NCI-H2107 (cell line): ENCODE measurements at regions not wholly inside any gene's neighbourhood (a gene's known extent, or its start where the extent isn't known, plus 50 kb on each side); places are given as distances from the start of the nearest gene placed in this dataset.
"Not testable (repeated sequence)": the region's sequence is repeated elsewhere in the genome, so short reads cannot be mapped to it uniquely, and the experiment has no call there.

Source experiments
- DNase-seq: peaks from one replicate; lab custom pipeline; 2025; lab: John Stamatoyannopoulos, UW

DNA sequence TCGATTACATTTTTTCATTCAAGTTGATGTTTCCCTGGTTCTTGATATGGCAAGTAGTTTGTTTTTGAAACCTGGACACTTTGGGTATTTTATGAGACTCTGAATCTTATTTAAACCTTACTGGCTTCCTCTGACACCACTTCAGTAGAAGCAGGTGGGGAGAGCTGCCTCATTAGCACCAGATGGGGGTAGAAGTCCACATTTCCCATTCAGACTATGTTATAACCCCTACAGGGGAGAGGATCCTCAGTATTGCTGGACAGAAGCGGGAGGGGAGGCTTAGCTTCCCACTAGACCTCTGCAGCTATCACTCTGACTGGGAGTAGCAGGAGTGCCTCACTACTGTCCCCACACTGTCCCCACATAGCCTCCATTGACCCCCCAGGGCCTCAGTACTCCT lies 145.3 kb upstream of the SLC35G4 start:
- DNase-seq: no peak

DNA sequence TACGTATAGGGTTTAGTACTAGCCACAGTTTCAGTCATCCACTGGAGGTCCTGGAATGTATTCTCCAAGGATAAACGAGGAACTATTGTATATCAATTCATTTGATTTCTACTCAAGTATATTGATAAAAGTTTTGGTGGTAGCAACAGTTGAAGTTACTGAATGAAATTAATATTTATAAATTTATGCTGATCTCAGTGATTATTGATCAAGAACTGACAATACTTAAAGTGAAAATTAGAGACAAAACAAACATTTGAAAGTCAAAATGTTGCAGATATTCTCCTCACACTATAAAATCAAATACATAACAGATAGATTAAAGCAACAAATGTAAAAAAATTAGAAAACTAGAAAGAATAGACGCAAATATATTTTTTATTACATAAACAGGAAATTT lies 150.9 kb upstream of the SLC35G4 start:
- no peak for DNase-seq

DNA sequence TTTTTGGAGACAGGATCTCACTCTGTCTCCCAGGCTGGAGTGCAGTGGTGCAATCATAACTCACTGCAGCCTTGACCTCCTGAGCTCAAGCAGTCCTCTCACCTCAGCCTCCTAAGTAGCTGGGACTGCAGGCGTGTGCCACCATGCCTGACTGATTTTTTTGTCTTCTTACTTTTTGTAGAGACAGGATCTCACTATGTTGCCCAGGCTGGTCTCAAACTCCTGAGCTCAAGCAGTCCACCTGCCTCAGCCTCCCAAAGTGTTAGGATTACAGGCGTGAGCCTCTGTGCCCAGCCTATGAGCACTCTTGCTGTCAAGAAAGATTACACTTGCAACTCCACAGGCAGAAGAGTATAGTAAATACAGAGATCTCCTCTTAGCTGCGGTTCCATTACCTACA lies 151.5 kb upstream of the SLC35G4 start:
- not testable (repeated sequence) for DNase-seq

DNA sequence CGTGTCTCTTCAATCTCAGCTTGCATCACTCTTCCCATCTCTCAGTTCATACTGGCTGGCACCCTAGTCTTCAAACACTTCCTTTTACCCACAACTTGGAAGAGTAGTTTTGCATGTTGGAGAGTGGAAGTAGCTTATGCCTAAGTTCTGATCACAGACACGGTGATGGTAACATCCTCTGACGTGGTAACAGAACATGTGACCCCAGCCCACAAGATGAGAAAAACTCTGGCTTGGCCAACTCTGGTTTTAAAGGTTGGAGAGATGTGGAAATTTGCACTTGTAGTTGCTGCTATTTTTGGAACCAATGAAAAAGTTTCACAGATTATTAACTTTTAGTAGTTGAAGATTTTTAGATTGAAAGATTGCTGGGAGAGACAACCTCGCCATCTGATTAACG lies 155.4 kb upstream of the SLC35G4 start:
- DNase-seq: no peak

DNA sequence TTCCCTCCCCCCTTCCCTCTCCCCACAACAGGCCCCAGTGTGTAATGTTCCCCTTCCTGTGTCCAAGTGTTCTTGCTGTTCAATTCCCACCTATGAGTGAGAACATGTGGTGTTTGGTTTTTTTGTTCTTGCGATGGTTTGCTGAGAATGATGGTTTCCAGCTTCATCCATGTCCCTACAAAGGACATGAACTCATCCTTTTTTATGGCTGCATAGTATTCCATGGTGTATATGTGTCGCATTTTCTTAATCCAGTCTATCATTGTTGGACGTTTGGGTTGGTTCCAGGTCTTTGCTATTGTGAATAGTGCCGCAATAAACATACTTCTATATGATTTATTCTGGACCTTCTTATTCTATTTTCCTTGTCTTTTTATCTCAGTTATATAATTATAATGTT lies 165.2 kb upstream of the SLC35G4 start:
- DNase-seq: not testable (repeated sequence)

DNA sequence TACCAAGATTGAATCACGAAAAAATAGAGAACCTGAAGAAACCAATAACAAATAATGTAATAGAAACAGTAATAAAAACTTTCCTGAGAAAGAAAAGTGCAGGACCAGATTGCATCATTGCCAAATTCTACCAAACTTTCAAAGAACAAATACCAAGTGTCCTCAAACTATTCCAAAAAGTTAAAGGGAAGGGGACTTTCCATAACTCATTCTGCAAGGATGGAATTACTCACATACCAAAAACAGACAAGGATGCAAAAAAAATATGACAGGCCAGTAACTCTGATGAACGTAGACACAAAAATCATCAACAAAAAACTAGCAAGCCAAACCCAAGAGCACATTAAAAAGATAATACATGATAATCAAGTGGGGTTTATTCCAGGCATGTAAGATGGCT lies 172.3 kb upstream of the SLC35G4 start:
- DNase-seq: no peak

DNA sequence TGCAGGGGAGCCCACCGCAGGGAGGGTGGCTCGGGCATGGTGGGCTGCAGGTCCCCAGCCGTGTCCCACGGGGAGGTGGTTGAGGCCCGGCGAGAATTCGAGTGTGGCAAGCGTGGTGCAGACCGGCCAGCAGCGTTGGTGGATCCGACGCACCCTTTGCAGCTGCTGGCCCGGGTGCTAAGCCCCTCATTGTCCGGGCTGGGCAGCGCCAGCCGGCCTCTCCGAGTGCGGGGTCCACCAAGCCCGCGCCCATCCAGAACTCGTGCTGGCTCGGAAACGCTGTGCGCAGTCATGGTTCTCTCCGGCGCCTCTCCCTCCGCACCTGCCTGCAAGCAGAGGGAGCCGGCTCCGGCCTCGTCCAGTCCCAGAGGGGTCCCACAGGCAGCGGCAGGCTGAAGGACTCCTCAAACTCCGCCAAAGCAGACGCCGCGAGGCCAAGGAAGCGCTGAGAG lies 177.0 kb upstream of the SLC35G4 start:
- DNase-seq: no peak

DNA sequence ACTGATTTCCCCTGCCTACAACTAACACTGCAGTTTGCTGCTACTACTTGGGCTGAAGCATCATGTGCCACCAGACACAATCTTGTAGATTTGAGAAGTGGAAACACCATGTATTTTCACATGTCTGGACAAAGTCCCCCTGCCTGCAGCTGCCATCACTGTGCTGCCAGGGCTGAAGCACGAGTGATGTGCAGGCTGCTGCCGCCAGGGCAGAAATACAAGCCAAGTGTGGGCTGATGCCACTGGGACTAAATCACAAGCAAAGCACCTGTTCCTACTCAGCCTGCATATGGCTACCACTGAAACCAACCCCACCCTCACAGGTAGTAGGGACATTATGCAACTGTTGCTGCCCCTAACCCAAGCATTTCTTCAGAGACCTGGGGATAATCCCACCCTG lies 179.5 kb upstream of the SLC35G4 start:
- no peak for DNase-seq

DNA sequence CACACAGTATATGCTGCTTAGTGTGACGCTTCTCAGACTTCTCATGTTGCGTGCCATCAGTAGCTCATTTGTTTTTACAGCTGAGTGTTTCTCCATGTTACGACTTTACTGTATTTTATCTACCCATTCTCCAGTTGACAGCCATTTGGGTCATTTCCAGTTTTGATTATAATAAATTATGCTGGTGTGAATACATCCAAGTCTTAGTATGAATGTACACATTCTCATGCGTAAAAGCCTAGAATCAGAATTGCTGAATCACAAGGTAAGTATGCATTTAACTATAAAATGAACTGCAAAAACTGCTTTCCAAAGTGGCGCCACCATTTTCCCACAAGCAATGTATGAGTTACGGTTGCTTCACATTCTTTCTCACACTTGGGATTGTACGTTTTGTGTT lies 184.2 kb upstream of the SLC35G4 start:
- DNase-seq: no peak

DNA sequence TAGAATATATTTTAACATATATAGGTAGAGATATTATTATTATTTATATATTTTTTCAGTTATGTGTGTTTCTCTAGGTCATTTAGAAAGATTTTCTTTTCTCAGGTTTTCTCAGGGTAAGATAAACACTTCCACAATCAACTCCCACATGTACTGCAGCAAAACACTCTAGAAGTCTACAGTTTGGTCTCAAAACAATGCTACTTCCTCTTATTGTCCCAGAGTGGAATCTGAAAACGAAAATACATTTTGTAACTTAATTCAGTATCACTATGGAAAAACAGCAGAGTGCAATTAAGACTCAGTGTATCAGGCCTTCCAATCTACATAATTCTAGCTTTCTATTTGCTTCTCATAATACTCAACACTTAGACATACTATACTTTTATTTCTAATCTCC lies 190.1 kb upstream of the SLC35G4 start:
- DNase-seq: no peak

DNA sequence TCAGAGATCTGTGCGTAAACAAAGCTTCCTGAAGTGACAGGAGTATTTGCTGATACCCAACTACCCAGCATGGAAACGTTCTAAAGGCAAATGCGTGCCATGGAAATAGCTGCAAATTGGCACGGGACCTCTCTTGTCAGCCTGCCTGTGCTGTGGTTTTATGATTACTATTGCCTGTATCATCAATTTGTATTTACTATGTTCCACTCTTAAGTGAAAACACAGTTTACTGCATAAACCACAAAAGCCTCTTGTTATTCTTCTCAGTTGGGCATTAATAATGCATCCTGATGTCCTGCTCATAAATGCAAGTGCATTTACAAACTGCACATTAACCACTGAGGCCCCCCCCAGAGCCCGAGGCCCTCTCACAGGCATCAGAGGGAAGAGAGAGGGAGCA lies 196.6 kb upstream of the SLC35G4 start:
- DNase-seq: no peak

DNA sequence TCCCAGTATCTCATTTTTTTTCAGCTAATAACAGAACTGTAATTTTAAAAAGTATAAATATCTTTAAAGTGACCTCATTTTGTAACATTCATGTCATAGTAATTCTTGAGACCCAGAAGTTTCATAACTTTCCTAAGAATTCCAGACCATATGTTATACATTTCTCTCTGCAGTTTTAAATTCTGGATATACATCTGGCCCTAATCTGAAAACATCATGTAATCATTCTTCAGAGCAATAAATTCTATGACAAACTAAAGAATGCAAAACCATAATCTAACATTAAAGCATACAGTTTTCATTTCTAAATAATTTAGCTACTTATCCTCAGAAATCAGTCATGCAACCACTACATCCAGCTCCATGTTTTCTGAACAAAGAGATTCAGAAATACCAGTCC lies 198.3 kb upstream of the SLC35G4 start:
- no peak for DNase-seq

DNA sequence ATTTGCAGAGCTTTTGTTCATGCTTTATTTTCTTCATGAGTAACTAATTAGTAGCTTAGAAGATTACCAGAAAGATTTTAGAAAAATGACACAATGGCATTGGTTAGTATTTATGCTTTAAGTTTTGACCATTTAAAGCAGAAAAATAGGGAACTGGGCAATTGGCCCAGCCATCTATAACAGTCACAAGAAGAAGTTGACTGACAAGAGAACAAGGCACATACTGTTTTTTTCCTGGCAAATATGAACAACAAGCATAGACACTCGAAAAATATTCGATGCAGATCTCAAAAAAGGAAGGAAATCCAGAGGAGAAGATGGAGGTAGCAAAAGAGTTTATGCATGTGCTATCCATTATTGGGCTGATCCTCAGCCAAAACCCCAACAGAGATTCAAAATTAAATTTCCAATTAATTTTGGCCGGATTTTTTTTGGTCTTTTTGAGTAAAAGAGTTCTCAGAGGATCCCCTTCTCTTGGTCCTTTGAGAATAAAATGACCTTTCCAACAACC lies 200.8 kb upstream of the SLC35G4 start:
- DNase-seq: no peak

DNA sequence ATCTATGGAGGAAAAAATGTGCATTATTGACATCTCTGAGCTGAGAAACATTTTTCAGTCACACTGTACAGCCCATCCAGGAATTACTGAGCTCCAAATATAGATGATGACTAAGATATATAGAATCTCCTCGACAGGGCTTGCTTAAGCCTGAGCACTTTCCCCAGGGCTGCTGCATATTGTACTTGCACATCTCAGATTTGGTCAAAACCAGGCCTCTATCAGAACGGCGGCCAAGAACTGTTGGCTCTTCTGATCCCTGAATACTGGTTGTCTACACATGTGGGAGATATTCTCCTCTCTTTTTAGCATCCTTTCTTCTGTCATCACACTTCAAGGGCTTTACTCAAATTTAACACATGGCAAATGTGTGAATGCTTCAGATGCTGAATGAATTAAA lies 201.5 kb upstream of the SLC35G4 start:
- no peak for DNase-seq

DNA sequence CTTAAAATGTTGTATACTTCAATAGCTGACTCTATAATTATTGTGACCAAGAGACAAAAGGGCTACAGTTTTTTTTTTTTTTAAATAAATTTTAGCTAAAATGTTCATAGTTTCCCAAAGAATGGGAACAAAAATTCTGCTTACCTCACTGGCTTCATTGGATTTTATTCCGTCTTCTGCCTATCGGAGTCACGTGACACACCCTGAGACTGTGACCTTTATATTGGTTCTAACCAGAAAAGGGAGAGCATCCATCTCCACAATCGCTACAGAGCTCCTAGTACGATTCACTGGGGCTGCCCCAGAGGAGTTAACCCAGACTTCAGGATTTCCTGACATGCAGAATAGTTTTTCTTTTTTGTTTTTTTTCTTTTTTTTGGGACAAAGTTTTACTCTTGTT lies 203.6 kb upstream of the SLC35G4 start:
- DNase-seq: no peak

DNA sequence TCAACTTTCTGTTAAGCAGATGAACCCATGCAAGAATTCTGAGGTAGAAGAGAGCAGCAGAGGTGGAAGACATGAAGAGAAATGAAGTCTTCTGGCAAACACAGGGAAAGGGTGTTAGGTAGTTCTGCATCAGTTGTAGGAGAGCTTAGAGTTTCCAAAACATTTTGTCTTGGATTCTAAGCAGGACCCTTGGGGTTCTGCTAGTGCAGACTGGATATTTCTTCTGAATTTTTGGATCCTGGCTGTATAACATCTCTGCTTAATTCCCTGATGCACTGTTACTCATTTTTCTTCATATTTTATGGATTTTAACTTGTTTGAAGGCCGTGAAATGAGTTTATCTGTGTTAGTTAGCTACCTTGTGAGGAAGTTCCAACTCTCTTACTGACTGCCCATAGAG lies 208.7 kb upstream of the SLC35G4 start:
- DNase-seq: no peak

DNA sequence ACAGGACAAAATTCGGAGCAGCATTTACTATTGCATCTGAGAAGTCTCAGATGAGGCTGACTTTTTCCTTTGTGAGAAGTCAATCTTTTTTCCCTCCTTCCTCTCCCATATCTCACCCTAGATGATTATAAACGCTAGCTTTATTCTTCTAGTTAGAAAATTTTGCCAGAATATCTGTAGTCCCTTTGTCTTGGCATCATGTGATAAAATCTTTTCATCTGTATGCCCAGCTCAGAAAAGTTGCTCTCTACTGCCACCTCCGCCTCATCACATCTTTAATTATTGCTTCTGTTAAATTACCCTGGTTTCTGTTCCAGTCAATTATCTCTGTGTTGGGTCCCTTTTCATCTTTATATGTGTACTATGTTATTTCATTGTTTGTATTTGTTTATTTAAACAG lies 210.8 kb upstream of the SLC35G4 start:
- DNase-seq: no peak

DNA sequence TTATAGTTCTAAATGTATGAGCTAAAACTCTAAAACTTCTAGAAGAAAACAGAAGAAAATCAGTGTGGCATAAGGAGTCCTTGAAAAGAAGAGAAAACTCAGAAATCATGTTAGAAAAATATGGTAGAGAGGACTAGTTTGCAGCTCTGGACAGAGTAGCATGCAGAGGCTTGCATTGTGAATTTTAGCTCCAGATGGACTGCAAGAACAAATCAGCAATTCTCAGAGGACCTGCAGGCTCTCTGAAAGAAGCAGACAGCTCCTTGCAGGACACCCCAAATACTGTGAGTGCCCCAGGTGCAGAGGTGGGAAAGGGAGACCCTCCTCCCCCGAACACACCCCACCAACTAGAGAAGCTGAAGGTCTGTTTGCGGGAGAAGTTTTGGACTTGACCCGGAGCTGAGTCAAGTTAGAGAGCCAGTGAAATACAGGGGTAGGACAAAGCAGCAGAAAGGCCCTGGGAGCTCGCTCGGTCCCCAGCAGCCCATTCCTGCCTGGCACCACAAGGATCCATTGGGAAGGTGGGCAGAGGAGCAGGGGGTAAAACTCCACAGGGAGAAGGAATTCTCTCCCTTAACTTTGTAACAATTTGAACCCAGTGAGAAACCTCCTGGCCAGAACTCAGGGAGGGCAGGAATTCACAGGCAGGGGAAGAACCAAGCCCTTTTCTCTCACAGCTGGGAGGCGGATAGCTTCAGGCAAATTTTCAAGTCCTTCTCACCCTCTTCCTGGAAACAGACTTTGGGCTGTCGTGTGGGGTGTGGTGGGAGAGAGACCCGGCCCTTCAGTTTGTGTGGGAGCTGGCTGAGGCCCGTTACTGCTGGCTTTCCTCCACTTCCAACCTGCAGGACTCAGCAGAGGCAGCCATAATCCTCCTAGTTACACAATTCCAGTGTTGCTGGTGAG lies 216.2 kb upstream of the SLC35G4 start:
- no peak for DNase-seq

DNA sequence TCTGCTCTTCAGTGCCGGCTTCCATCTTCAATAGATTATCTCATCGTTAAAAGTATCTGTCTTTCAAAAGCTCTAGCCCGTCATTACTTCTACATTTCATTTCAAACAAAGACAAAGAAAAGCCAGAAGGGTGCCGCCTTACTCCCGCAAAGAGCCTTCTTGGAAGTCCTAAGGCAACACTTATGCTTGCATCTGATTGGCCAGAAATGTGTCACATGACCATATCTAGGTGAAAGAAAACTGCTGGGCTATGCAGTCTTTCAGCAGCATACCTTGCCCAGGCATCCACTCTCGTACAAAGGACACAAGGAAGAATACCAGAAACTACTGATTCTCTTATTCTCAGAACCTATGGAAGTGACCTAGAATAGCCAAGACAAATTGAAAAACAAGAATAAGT lies 217.1 kb upstream of the SLC35G4 start:
- DNase-seq: no peak

DNA sequence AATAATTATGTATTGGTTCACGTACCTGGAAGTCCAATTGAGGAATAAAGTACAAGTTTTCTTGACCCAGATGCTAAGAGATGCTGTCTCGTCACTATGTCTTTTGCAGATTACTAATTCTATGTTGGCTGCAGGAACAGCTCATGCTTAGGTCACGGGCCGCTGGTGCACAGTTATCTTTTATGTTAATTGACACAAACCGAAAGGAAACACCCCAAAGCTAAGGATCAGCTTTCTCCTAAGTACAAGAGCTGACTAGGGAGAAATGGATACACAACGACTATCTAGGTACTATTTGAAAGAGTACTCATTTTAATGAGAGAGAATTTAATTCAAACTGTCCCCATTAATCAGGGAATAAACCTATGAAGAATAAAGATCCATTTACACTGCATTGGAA lies 217.7 kb upstream of the SLC35G4 start:
- no peak for DNase-seq

DNA sequence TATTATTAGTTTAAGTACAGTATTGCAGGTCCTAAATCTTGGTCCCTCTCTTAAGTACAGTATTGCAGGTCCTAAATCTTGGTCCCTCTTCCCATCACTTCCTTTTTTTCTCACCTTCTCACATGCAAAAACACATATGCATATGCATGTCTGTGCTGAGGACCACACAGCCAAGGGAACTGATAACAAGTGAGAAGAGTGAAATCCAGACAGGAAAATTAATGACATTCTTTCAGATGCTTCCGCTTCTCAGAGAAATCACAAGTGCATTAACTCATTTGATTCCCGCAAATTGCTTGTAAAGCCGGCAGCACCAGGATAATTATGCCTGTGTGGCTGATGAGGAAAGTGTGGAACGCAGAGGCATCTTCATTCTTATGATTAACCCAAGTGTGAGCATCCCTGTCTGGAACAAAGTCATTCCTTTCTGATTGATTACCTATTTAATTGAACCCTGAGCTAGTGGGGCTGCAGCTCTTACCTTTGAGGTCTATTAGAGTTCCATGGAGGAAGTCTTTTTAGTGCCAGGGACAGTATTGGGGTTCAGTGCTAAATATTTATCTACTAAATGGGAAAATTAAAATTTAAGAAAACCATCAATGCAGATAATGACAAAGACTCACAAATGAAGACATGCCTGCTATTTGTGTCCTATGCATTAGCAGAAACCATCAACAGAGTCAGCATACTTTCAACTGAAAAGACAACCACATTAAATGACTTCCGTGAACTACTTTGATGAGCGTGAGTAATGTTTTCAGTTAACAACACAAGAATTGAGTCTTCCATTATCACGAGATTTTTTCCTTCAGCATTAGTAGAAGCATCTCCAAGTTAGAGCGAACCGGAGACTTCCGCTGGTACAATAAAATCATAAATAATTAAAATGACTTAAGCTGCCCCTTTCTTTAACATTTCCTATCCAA lies 220.4 kb upstream of the SLC35G4 start:
- no peak for DNase-seq

DNA sequence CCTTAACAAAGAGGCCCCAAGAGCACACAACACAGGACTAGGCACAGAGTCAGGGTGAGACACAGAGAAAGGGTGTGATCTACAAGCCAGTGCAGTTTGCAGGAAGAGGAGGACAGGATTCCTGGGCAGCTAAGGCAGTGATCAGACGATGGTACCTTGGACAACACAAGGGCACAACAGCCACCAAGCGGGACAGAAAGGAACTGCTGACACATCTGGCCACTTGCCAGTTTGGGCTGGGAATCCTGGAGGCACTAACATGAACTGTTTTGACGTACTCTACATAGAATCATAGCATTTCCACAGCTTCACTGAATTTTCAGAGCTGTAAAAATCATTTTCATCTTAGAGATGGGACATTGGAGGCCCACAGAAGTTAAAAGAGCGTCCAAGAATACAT lies 221.5 kb upstream of the SLC35G4 start:
- no peak for DNase-seq

DNA sequence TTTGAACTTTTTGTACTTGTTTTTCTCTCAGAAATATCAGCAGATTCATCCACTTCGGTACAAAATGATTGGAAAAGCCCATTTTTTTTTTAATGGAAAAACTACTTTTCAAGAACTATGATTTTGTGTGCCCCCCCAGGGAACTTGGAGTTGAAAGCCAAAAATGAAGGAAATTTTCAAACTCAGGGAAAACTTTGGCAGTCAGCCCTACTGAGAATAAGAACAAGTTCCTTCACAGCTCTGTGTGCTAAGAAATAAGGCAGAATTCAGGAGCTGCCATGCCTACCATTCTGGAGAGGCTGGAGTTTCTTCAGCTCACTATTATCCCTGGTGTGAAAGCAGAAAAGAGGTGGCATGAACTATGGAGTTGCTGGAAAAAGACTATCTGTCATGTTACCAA lies 226.0 kb upstream of the SLC35G4 start:
- DNase-seq: no peak
